NT2/D1 (cell line): ENCODE measurements at regions not wholly inside any gene's neighbourhood (a gene's known extent, or its start where the extent isn't known, plus 50 kb on each side); places are given as distances from the start of the nearest gene placed in this dataset.

Experiments used
- SUZ12 ChIP-seq: IDR thresholded peaks from 2 replicates; pipeline ENCODE4 v1.6.1; 2011; ENCODE audit not compliant: insufficient read length, insufficient read depth; ENCODE audit errors: extremely low read depth
- YY1 ChIP-seq: IDR thresholded peaks from 2 replicates; pipeline ENCODE4 v1.6.1; 2011; ENCODE audit not compliant: insufficient read length, insufficient read depth
- ZNF274 ChIP-seq: IDR thresholded peaks from 2 replicates; pipeline ENCODE4 v1.6.1; 2011; ENCODE audit warnings: mild to moderate bottlenecking, low read depth, low read length

GRCh38 chrX:73965833-73966232, 113.3 kb upstream of the XIST start:
- TF ChIP-seq ZNF274: no peak
- TF ChIP-seq YY1: no peak
- no peak for TF ChIP-seq SUZ12
